Stomach smooth muscle (tissue), 2 donors: ENCODE measurements at regions not wholly inside any gene's neighbourhood (a gene's known extent, or its start where the extent isn't known, plus 50 kb on each side); places are given as distances from the start of the nearest gene placed in this dataset.

Experiments used
- H3K27ac ChIP-seq: one replicate; pipeline ENCODE4 v1.7.0; 2013; ENCODE audit warnings: mild to moderate bottlenecking, low read length, inconsistent platforms
- H3K27me3 ChIP-seq, 2 donors: one replicate each; pipeline ENCODE4 v1.7.0; 2013; ENCODE audit warnings: low read length in 2 of 2; ENCODE audit not compliant: insufficient read depth in 2 of 2, control insufficient read depth in 1 of 2
- H3K36me3 ChIP-seq, 2 donors: one replicate each; pipeline ENCODE4 v1.7.0; 2013; ENCODE audit warnings: low read length in 2 of 2; ENCODE audit not compliant: control insufficient read depth in 2 of 2, insufficient read depth in 2 of 2
- H3K4me1 ChIP-seq: one replicate; pipeline ENCODE4 v1.7.0; 2013; ENCODE audit warnings: low read length; ENCODE audit not compliant: control insufficient read depth, insufficient read depth
- H3K4me3 ChIP-seq, 2 donors: one replicate each; pipeline ENCODE4 v1.7.0; 2013; ENCODE audit warnings: low read length in 2 of 2
- H3K9ac ChIP-seq, 2 donors: one replicate each; pipeline ENCODE4 v1.7.0; 2013; ENCODE audit warnings: low read length in 2 of 2, mild to moderate bottlenecking in 1 of 2
- H3K9me3 ChIP-seq, 2 donors: one replicate each; pipeline ENCODE4 v1.7.0; 2013; ENCODE audit warnings: low read length in 2 of 2; ENCODE audit not compliant: control insufficient read depth in 2 of 2
- donor health status: healthy.
- donor health status: Pancreatic carcinoma.

DNA sequence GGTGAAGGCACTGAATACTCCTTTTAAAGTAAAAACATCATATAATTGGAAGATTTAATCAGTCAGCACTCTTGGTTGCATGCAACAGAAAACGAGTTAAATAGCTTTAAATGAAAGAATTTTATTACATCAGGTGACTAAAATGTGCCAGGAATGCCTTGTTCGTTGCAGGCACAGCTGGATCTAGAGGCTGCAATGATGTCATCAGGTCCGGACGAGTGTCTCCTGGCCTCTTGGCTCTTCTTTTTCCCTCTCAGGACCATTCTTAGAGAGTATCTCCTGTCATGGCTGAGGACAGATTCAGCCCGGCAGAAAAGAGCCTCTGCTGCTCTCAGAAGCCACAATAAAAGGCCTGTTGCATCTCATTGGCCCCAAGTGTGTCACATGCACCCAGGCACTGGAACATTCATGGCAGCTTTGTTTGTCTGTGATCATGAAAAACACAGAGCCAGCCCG is 510.7 kb upstream of the SULF2 start:
- Histone ChIP-seq H3K9ac (no peak overlapping the region), H3K36me3 (no peaks in the 10 kb centered on the region), H3K27ac (peak overlapping the region; percentile 49), H3K9me3 (no peaks in the 10 kb centered on the region), H3K4me3 (peak overlapping the region in 1 of 2 donors; percentile 29), H3K27me3 (no peaks in the 10 kb centered on the region), H3K4me1 (peaks cover 39% of the 10 kb centered on the region)

DNA sequence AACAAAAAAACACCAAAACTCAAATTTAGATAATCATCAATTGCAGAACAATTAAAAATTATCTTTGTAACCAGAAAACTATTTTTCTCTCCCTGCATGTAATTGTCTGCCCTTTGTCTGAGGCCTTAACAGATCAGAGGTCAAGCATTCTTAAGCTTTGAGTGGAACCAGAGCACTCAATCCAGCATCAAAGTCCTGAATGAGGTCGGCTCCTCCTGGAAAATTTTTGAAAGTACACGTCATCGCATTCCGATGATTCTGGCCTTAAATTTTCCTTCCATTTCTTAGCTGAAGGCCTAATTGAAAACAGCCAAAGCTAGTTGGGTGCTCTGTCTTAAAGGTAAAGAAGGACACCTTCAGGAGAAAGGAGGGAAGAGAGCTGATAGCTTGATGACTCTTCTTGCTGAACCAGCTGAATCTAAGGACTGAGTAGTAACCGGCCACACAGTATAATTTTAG is 510.2 kb upstream of the SULF2 start:
- Histone ChIP-seq H3K27me3 (no peaks in the 10 kb centered on the region), H3K4me1 (peaks cover 39% of the 10 kb centered on the region), H3K4me3 (peak overlapping the region in 1 of 2 donors; percentile 29), H3K36me3 (no peaks in the 10 kb centered on the region), H3K27ac (peak overlapping the region; percentile 49), H3K9me3 (no peaks in the 10 kb centered on the region), H3K9ac (no peak overlapping the region)

GRCh38 chr20:48294942-48295341 is 509.7 kb upstream of the SULF2 start:
- H3K4me3 ChIP-seq, result no peak overlapping the region
- peak overlapping the region; percentile 49 for H3K27ac ChIP-seq
- no peaks in the 10 kb centered on the region for H3K27me3 ChIP-seq
- peaks cover 38% of the 10 kb centered on the region for H3K4me1 ChIP-seq
- H3K36me3 ChIP-seq, result no peaks in the 10 kb centered on the region
- H3K9ac ChIP-seq, result no peak overlapping the region
- no peaks in the 10 kb centered on the region for H3K9me3 ChIP-seq

- no peaks in the 10 kb centered on the region for H3K27me3 ChIP-seq
- peaks cover 37% of the 10 kb centered on the region for H3K4me1 ChIP-seq
- no peaks in the 10 kb centered on the region for H3K9me3 ChIP-seq
- no peak overlapping the region for H3K27ac ChIP-seq
- no peak overlapping the region for H3K9ac ChIP-seq
- H3K36me3 ChIP-seq, result no peaks in the 10 kb centered on the region
- H3K4me3 ChIP-seq, result no peak overlapping the region
These were observed 508.9 kb upstream of the SULF2 start for GRCh38 chr20:48294196-48294595.

- no peaks in the 10 kb centered on the region for H3K9me3 ChIP-seq
- no peak overlapping the region for H3K4me3 ChIP-seq
- no peak overlapping the region for H3K9ac ChIP-seq
- H3K27ac ChIP-seq, result no peak overlapping the region
- H3K4me1 ChIP-seq, result peaks cover 38% of the 10 kb centered on the region
- H3K27me3 ChIP-seq, result no peaks in the 10 kb centered on the region
- H3K36me3 ChIP-seq, result no peaks in the 10 kb centered on the region
These were observed 508.4 kb upstream of the SULF2 start for GRCh38 chr20:48293671-48294070.

- Histone ChIP-seq H3K27me3 (no peaks in the 10 kb centered on the region), H3K9me3 (no peaks in the 10 kb centered on the region), H3K36me3 (no peaks in the 10 kb centered on the region), H3K4me3 (no peak overlapping the region), H3K4me1 (peaks cover 44% of the 10 kb centered on the region), H3K27ac (no peak overlapping the region), H3K9ac (no peak overlapping the region)
These were observed 507.5 kb upstream of the SULF2 start for GRCh38 chr20:48292806-48293205.

DNA sequence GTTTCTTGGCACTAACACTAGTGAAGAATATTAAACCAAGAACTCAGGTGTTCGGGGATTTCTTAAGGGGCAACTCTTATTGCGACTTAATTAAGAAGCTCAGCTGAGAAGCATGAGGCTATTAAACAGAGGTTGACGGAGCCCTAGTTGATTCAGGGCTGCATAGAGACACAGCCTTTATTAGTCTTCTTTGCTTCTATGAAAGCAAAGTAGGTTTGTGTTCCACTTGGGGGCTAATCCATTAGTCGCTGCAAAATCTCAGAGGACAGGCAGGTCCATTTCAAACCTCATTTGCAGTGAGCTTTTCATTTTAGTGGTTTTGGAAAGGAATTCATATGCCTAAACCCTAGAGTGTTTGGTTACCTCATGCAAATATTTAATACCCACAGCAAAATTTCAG is 506.6 kb upstream of the SULF2 start:
- H3K27ac ChIP-seq, result no peak overlapping the region
- H3K9me3 ChIP-seq, result no peaks in the 10 kb centered on the region
- H3K4me1 ChIP-seq, result peaks cover 51% of the 10 kb centered on the region
- no peaks in the 10 kb centered on the region for H3K27me3 ChIP-seq
- H3K4me3 ChIP-seq, result no peak overlapping the region
- no peak overlapping the region for H3K9ac ChIP-seq
- H3K36me3 ChIP-seq, result no peaks in the 10 kb centered on the region

DNA sequence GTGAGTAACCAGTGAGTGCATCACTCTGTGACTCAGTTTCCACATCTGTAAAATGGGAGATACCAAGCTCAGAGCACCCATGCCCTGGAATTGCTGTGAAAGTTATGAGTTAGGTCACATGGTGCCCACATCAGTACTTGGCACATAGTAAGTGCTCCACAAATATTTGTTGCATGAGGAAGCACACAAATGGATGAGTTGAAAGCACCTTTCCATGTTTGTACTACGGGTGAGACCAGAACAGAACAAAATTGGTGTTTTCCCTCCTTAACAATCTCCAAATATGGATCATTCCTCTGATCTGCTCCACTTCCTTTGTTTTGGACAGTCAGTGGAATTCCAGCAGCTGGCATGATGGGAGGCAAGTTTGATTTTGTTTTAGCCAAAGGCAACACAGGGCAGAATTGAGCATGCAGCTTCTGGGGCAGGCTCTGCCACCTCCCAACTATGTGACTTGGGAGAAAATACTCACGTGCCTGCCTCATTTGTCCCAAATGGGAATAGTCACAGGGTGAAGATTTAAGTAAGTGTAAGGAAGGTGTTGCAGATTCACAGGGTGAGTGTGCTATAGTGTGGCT is 503.7 kb upstream of the SULF2 start:
- H3K9me3 ChIP-seq, result no peaks in the 10 kb centered on the region
- no peak overlapping the region for H3K9ac ChIP-seq
- H3K27ac ChIP-seq, result no peak overlapping the region
- H3K4me3 ChIP-seq, result no peak overlapping the region
- H3K36me3 ChIP-seq, result no peaks in the 10 kb centered on the region
- H3K4me1 ChIP-seq, result peaks cover 39% of the 10 kb centered on the region
- H3K27me3 ChIP-seq, result no peaks in the 10 kb centered on the region

- Histone ChIP-seq H3K27ac (peak overlapping the region; percentile 80), H3K27me3 (no peaks in the 10 kb centered on the region)
These were observed 502.4 kb upstream of the SULF2 start for GRCh38 chr20:48287552-48288170.

DNA sequence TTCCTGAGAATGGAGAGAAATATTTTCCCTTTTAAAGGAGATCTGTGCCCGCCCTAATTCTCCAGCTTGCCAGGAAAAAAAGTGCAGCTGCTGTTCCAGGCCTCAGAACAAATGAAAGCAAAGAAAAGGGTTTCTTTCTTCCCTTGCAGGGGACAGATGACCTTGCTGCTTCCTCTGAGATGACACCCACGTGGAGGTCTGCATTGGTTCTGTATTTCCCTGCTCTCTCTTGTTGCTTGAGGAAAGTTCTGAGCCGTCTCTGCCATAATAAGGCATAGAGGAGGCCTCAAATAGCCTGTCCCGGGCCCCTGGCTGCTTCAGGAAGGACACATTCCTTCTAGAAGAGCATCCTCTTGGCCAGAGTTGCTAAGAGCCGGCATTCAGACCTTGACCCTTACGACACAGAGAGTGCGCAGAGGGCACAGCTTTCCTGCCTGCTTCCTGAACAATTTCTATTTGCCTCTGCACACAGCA is 501.8 kb upstream of the SULF2 start:
- Histone ChIP-seq H3K36me3 (no peaks in the 10 kb centered on the region), H3K4me3 (no peak overlapping the region), H3K27me3 (no peaks in the 10 kb centered on the region), H3K9ac (peak overlapping the region in 1 of 2 donors; percentile 58), H3K4me1 (peaks cover 42% of the 10 kb centered on the region), H3K27ac (peak overlapping the region; percentile 80), H3K9me3 (no peaks in the 10 kb centered on the region)

More at GRCh38 chr20:48287552-48288170, 502.4 kb upstream of the SULF2 start:
- H3K9ac ChIP-seq, result peak overlapping the region in 1 of 2 donors; percentile 29
- H3K4me1 ChIP-seq, result peaks cover 42% of the 10 kb centered on the region
- H3K36me3 ChIP-seq, result no peaks in the 10 kb centered on the region
- H3K4me3 ChIP-seq, result no peak overlapping the region
- no peaks in the 10 kb centered on the region for H3K9me3 ChIP-seq

DNA sequence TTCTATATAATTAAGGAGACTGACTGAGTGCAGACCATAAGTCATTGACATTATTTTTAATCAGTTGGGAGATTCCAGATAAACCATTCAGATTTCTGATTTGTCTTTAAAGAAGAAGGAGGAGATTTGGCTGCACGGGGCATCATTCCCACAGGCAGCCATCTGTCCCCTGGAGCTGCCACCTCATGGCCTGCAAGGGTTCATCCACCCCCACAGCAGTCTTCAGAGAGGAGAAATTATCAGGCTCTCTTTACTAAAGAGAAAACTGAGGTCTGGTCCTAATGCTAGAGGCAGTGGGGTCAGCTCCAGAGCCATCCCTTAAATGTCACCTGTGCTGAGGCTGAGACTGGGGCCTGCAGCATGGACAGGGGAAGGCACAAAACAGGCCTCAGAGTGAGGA is 501.3 kb upstream of the SULF2 start:
- Histone ChIP-seq H3K9me3 (no peaks in the 10 kb centered on the region), H3K9ac (peak overlapping the region in 1 of 2 donors; percentile 58), H3K4me1 (peaks cover 42% of the 10 kb centered on the region), H3K27ac (peak overlapping the region; percentile 80), H3K36me3 (no peaks in the 10 kb centered on the region), H3K4me3 (no peak overlapping the region), H3K27me3 (no peaks in the 10 kb centered on the region)
